ENCODE measurements at regions not wholly inside any gene's neighbourhood (a gene's known extent, or its start where the extent isn't known, plus 50 kb on each side); places are given as distances from the start of the nearest gene placed in this dataset.

DNA sequence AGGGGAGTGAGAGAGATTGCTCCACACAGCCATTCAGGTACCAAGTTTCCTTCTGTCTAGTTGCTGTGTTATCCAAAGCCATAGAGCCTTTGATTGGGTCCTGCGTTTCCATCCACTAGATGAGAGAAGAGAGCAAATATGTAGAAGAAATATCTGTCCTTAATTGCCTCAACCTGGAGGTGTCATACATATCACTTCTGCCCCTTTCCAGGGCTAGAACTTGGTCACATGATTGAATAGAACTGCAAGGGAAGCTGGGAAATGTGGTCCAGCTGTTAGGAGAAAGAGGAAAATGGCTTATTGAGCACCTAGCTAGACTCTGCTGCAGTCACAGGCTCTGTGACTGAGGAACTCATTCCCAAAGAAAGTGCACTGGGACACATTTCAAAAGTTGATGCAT, 115.6 kb upstream of the JAG1 start:
- TF ChIP-seq POLR2AphosphoS5 (IDR thresholded peaks at IDR 0.05; ENCODE audit: low read depth, low read length) = no peak
- no peak for TF ChIP-seq SIN3A (IDR thresholded peaks at IDR 0.05; ENCODE audit: borderline replicate concordance, insufficient read depth, low read length)
- TF ChIP-seq, protein P1, sequence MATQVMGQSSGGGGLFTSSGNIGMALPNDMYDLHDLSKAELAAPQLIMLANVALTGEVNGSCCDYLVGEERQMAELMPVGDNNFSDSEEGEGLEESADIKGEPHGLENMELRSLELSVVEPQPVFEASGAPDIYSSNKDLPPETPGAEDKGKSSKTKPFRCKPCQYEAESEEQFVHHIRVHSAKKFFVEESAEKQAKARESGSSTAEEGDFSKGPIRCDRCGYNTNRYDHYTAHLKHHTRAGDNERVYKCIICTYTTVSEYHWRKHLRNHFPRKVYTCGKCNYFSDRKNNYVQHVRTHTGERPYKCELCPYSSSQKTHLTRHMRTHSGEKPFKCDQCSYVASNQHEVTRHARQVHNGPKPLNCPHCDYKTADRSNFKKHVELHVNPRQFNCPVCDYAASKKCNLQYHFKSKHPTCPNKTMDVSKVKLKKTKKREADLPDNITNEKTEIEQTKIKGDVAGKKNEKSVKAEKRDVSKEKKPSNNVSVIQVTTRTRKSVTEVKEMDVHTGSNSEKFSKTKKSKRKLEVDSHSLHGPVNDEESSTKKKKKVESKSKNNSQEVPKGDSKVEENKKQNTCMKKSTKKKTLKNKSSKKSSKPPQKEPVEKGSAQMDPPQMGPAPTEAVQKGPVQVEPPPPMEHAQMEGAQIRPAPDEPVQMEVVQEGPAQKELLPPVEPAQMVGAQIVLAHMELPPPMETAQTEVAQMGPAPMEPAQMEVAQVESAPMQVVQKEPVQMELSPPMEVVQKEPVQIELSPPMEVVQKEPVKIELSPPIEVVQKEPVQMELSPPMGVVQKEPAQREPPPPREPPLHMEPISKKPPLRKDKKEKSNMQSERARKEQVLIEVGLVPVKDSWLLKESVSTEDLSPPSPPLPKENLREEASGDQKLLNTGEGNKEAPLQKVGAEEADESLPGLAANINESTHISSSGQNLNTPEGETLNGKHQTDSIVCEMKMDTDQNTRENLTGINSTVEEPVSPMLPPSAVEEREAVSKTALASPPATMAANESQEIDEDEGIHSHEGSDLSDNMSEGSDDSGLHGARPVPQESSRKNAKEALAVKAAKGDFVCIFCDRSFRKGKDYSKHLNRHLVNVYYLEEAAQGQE (IDR thresholded peaks at IDR 0.05; ENCODE audit: insufficient read depth in 1 of 2, low read depth in 2 of 2, low read length in 2 of 2) = no peak
- no peak for TF ChIP-seq TAF1 (IDR thresholded peaks at IDR 0.05; ENCODE audit: borderline replicate concordance, insufficient read depth, low read length)
- no peak for TF ChIP-seq FOXP2 (optimal IDR thresholded peaks at IDR 0.05; ENCODE audit: borderline replicate concordance, extremely low read depth, extremely low read length, insufficient read depth)
